22Rv1 (cell line): ENCODE measurements at regions not wholly inside any gene's neighbourhood (a gene's known extent, or its start where the extent isn't known, plus 50 kb on each side); places are given as distances from the start of the nearest gene placed in this dataset.
"Not testable (repeated sequence)": the region's sequence is repeated elsewhere in the genome, so short reads cannot be mapped to it uniquely, and the experiment has no call there.

Experiments used
- H3K27ac ChIP-seq: fragments of 450-650 bp; 2 replicates; pipeline ENCODE4 v1.5.1; 2017
- CTCF ChIP-seq: fragments of 450-650 bp; IDR thresholded peaks from 2 replicates; pipeline ENCODE4 v1.5.1; 2017; ENCODE audit warnings: mild to moderate bottlenecking
- ZFX ChIP-seq: fragments of 450-650 bp; IDR thresholded peaks from 2 replicates; pipeline ENCODE4 v1.6.1; 2017; ENCODE audit warnings: antibody characterized with exemption, borderline replicate concordance

GRCh38 chr13:99758460-99759162 is 213.0 kb downstream of the ZIC5 start:
- no peak overlapping the region for H3K27ac ChIP-seq
- TF ChIP-seq ZFX (no peak), CTCF (no peak)

- TF ChIP-seq ZFX = no peak
- no peak for TF ChIP-seq CTCF
These were observed 213.7 kb downstream of the ZIC5 start for GRCh38 chr13:99757756-99758459.

GRCh38 chr13:99756281-99756680 is 215.3 kb downstream of the ZIC5 start:
- no peak overlapping the region for H3K27ac ChIP-seq
- TF ChIP-seq ZFX (no peak), CTCF (no peak)

More at GRCh38 chr13:99757756-99758459, 213.7 kb downstream of the ZIC5 start:
- H3K27ac ChIP-seq = no peak overlapping the region

GRCh38 chr13:99754750-99755149 is 216.8 kb downstream of the ZIC5 start:
- not testable (repeated sequence) for H3K27ac ChIP-seq

- TF ChIP-seq ZFX = no peak
- TF ChIP-seq CTCF = no peak
- no peak overlapping the region for H3K27ac ChIP-seq
These were observed 219.2 kb downstream of the ZIC5 start for GRCh38 chr13:99752373-99752772.

GRCh38 chr13:99751517-99752199 is 219.9 kb downstream of the ZIC5 start:
- no peak overlapping the region for H3K27ac ChIP-seq
- TF ChIP-seq CTCF (no peak), ZFX (no peak)

- no peak for TF ChIP-seq CTCF
- no peak for TF ChIP-seq ZFX
- H3K27ac ChIP-seq = no peak overlapping the region
These were observed 220.6 kb downstream of the ZIC5 start for GRCh38 chr13:99750951-99751350.
